PC-9 (cell line): ENCODE measurements at regions not wholly inside any gene's neighbourhood (a gene's known extent, or its start where the extent isn't known, plus 50 kb on each side); places are given as distances from the start of the nearest gene placed in this dataset.

Source experiments
- BruUV-seq: library from RNA; stranded (reverse); fragments of 400-500 nt; replicated peaks from 2 replicates; lab custom pipeline; 2021; lab: Mats Ljungman, UMichigan
- CTCF ChIA-PET: fragments of 300-600 bp; sonication (Branson Sonifier 250); formaldehyde crosslinking; loops from one replicate; lab custom pipeline; 2022; ENCODE audit warnings: antibody characterized with exemption; lab: Charles Lee
- POLR2A ChIA-PET: fragments of 300-600 bp; sonication (Branson Sonifier 250); formaldehyde crosslinking; loops from one replicate; lab custom pipeline; 2022; ENCODE audit warnings: antibody characterized with exemption; ENCODE audit not compliant: unreplicated experiment; lab: Charles Lee
- DNase-seq, 2 experiments: peaks; one replicate each; pipeline versions ENCODE4 v3.0.0 to v3.0.0-alpha.2; 2015 to 2022; ENCODE audit warnings: mixed read lengths in 1 of 2
- H2AFZ ChIP-seq: fragments of 200-600 bp; sonication (generic); 2 replicates; pipeline ENCODE4 v1.8.1; 2017; ENCODE audit warnings: antibody characterized with exemption
- H3F3A ChIP-seq: fragments of 200-600 bp; sonication (generic); 2 replicates; pipeline ENCODE4 v1.8.1; 2017; ENCODE audit warnings: antibody characterized with exemption, mild to moderate bottlenecking, low read depth; ENCODE audit not compliant: insufficient read depth
- H3K27ac ChIP-seq: fragments of 200-600 bp; sonication (generic); 2 replicates; pipeline ENCODE4 v1.6.1; 2016; ENCODE audit warnings: mixed run types
- H3K27me3 ChIP-seq: fragments of 200-600 bp; sonication (generic); 2 replicates; pipeline ENCODE4 v1.6.1; 2016; ENCODE audit warnings: low read depth, mixed run types; ENCODE audit not compliant: insufficient read depth
- H3K36me3 ChIP-seq: fragments of 200-600 bp; sonication (generic); 2 replicates; pipeline ENCODE4 v1.6.1; 2016; ENCODE audit warnings: low read depth, mixed run types
- H3K4me1 ChIP-seq: fragments of 200-600 bp; sonication (generic); replicated peaks from 2 replicates; pipeline ENCODE4 v1.6.1; 2016; ENCODE audit warnings: mixed run types; ENCODE audit not compliant: insufficient read depth
- H3K4me2 ChIP-seq: fragments of 200-600 bp; sonication (generic); 2 replicates; pipeline ENCODE4 v1.6.1; 2017; ENCODE audit warnings: mixed run types
- H3K4me3 ChIP-seq: fragments of 200-600 bp; sonication (generic); 2 replicates; pipeline ENCODE4 v1.6.1; 2016; ENCODE audit warnings: mixed run types
- H3K79me2 ChIP-seq: fragments of 200-600 bp; sonication (generic); 2 replicates; pipeline ENCODE4 v1.6.1; 2017; ENCODE audit warnings: low read depth, mixed run types
- H3K9me2 ChIP-seq: fragments of 200-600 bp; sonication (generic); 2 replicates; pipeline ENCODE4 v1.8.1; 2017; ENCODE audit warnings: mild to moderate bottlenecking; ENCODE audit not compliant: insufficient read depth
- H3K9me3 ChIP-seq: fragments of 200-600 bp; sonication (generic); 2 replicates; pipeline ENCODE4 v1.8.1; 2016; ENCODE audit warnings: low read depth; ENCODE audit not compliant: insufficient read depth
- H4K20me1 ChIP-seq: fragments of 200-600 bp; sonication (generic); 2 replicates; pipeline ENCODE4 v1.8.1; 2017; ENCODE audit not compliant: insufficient read depth
- CTCF ChIP-seq: fragments of 200-600 bp; sonication (generic); conservative IDR thresholded peaks from 2 replicates; pipeline ENCODE4 v1.6.1; 2017; ENCODE audit warnings: mixed run types, antibody characterized with exemption, mild to moderate bottlenecking, moderate library complexity
- EZH2 ChIP-seq: fragments of 200-600 bp; sonication (generic); IDR thresholded peaks from 2 replicates; pipeline ENCODE4 v1.8.0; 2017; ENCODE audit warnings: antibody characterized with exemption, low read depth
- intact Hi-C: fragments of 100-400 bp; cut with micrococcal nuclease; formaldehyde crosslinking; loops from one replicate; pipeline ENCODE4 v1.10.0; 2022; ENCODE audit not compliant: unreplicated experiment

GRCh38 chr1:101406271-101406670 lies 169.5 kb downstream of the S1PR1 start:
- no peak overlapping the region for H3K4me2 ChIP-seq
- ChIA-PET CTCF (no interaction called here), POLR2A (no interaction called here)
- no peak for TF ChIP-seq CTCF
- TF ChIP-seq EZH2, result no peak
- no peaks in the 10 kb centered on the region for H3K4me1 ChIP-seq
- no peaks in the 10 kb centered on the region for H3K79me2 ChIP-seq
- H4K20me1 ChIP-seq, result no peaks in the 10 kb centered on the region
- H3K27me3 ChIP-seq, result no peaks in the 10 kb centered on the region
- no peaks in the 10 kb centered on the region for H3F3A ChIP-seq
- no peaks in the 10 kb centered on the region for H3K9me2 ChIP-seq
- no peak for DNase-seq
- intact Hi-C loops, result no loop called here
- no TSS peak for BruUV-seq
- H3K9me3 ChIP-seq, result no peaks in the 10 kb centered on the region
- H3K27ac ChIP-seq, result no peak overlapping the region
- H2AFZ ChIP-seq, result no peak overlapping the region
- no peaks in the 10 kb centered on the region for H3K36me3 ChIP-seq
- H3K4me3 ChIP-seq, result no peak overlapping the region

- Histone ChIP-seq H3K4me3 (no peak overlapping the region), H3K9me3 (no peaks in the 10 kb centered on the region), H2AFZ (no peak overlapping the region), H3K36me3 (no peaks in the 10 kb centered on the region), H3K79me2 (no peaks in the 10 kb centered on the region), H3K27me3 (no peaks in the 10 kb centered on the region), H3K4me1 (no peaks in the 10 kb centered on the region), H3F3A (no peaks in the 10 kb centered on the region), H3K9me2 (no peaks in the 10 kb centered on the region), H3K27ac (no peak overlapping the region), H4K20me1 (no peaks in the 10 kb centered on the region), H3K4me2 (no peak overlapping the region)
- BruUV-seq, result no TSS peak
- TF ChIP-seq EZH2, result no peak
- TF ChIP-seq CTCF, result no peak
- POLR2A ChIA-PET, result no interaction called here
- no peak for DNase-seq
- intact Hi-C loops, result no loop called here
- CTCF ChIA-PET, result no interaction called here
These were observed 169.9 kb downstream of the S1PR1 start for GRCh38 chr1:101406681-101407080.

- DNase-seq, result no peak
- TF ChIP-seq EZH2 (no peak), CTCF (no peak)
- BruUV-seq, result no TSS peak
- H3K9me3 ChIP-seq, result no peaks in the 10 kb centered on the region
- no peaks in the 10 kb centered on the region for H3K27me3 ChIP-seq
- H3K36me3 ChIP-seq, result no peaks in the 10 kb centered on the region
- no peaks in the 10 kb centered on the region for H3K9me2 ChIP-seq
- H4K20me1 ChIP-seq, result no peaks in the 10 kb centered on the region
- H3K4me2 ChIP-seq, result no peak overlapping the region
- no peaks in the 10 kb centered on the region for H3F3A ChIP-seq
- H3K4me1 ChIP-seq, result no peaks in the 10 kb centered on the region
- no peak overlapping the region for H3K4me3 ChIP-seq
- intact Hi-C loops, result no loop called here
- POLR2A ChIA-PET, result no interaction called here
- H2AFZ ChIP-seq, result no peak overlapping the region
- H3K79me2 ChIP-seq, result no peaks in the 10 kb centered on the region
- CTCF ChIA-PET, result no interaction called here
- no peak overlapping the region for H3K27ac ChIP-seq
These were observed 170.8 kb downstream of the S1PR1 start for GRCh38 chr1:101407505-101408211.
